ENCODE measurements at regions not wholly inside any gene's neighbourhood (a gene's known extent, or its start where the extent isn't known, plus 50 kb on each side); places are given as distances from the start of the nearest gene placed in this dataset.

GRCh38 chr1:234931404-234931973, 197.1 kb downstream of the TOMM20 start:
- no peaks in the 10 kb centered on the region for H3K9me2 ChIP-seq
- no peaks in the 10 kb centered on the region for H4K20me1 ChIP-seq (ENCODE audit: insufficient read depth)
- H3K9ac ChIP-seq = no peak overlapping the region
- no peaks in the 10 kb centered on the region for H3K79me2 ChIP-seq (ENCODE audit: insufficient read depth)
- no peak overlapping the region for H3K4me2 ChIP-seq
- H3K27me3 ChIP-seq (ENCODE audit: insufficient read depth) = no peaks in the 10 kb centered on the region
- H3K27ac ChIP-seq (ENCODE audit: low read depth in 2 of 2, low read length in 1 of 2) = no peak overlapping the region
- ChIA-PET CTCF (no interaction called here), POLR2A (no interaction called here)
- no peak overlapping the region for H3K4me3 ChIP-seq (ENCODE audit: low read depth in 2 of 2, low read length in 1 of 2)
- H2AFZ ChIP-seq (ENCODE audit: low read depth) = no peak overlapping the region
- TF ChIP-seq RCOR1 (IDR thresholded peaks at IDR 0.05; ENCODE audit: low read length) = no peak
- TF ChIP-seq TEAD4 (IDR thresholded peaks at IDR 0.05; ENCODE audit: borderline replicate concordance, insufficient read depth) = no peak
- TF ChIP-seq TCF12 (IDR thresholded peaks at IDR 0.05) = no peak
- TF ChIP-seq EZH2phosphoT487 (IDR thresholded peaks at IDR 0.05; ENCODE audit: borderline replicate concordance, low read depth) = no peak
- no peak for TF ChIP-seq GABPA (IDR thresholded peaks at IDR 0.05; ENCODE audit: low read depth)
- no peak for TF ChIP-seq RAD21 (IDR thresholded peaks at IDR 0.05; ENCODE audit: low read length)
- TF ChIP-seq YY1 (IDR thresholded peaks at IDR 0.05; ENCODE audit: low read depth) = no peak
- TF ChIP-seq, protein P1, sequence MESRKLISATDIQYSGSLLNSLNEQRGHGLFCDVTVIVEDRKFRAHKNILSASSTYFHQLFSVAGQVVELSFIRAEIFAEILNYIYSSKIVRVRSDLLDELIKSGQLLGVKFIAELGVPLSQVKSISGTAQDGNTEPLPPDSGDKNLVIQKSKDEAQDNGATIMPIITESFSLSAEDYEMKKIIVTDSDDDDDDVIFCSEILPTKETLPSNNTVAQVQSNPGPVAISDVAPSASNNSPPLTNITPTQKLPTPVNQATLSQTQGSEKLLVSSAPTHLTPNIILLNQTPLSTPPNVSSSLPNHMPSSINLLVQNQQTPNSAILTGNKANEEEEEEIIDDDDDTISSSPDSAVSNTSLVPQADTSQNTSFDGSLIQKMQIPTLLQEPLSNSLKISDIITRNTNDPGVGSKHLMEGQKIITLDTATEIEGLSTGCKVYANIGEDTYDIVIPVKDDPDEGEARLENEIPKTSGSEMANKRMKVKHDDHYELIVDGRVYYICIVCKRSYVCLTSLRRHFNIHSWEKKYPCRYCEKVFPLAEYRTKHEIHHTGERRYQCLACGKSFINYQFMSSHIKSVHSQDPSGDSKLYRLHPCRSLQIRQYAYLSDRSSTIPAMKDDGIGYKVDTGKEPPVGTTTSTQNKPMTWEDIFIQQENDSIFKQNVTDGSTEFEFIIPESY (IDR thresholded peaks at IDR 0.05; ENCODE audit: borderline replicate concordance, low read depth) = no peak
- TF ChIP-seq RFX5 (IDR thresholded peaks at IDR 0.05; ENCODE audit: low read length) = no peak
- no peak for TF ChIP-seq MEF2A (IDR thresholded peaks at IDR 0.05; ENCODE audit: borderline replicate concordance, low read depth)
- no peak for TF ChIP-seq CHD2 (IDR thresholded peaks at IDR 0.05; ENCODE audit: low read length, partially characterized antibody)
- no peak for TF ChIP-seq POLR2AphosphoS5 (IDR thresholded peaks at IDR 0.05; ENCODE audit: low read depth, low read length)
- no peak for TF ChIP-seq FOSL2 (IDR thresholded peaks at IDR 0.05; ENCODE audit: borderline replicate concordance, low read depth)
- no peak for TF ChIP-seq EP300 (IDR thresholded peaks at IDR 0.05; ENCODE audit: borderline replicate concordance in 1 of 2, low read depth in 1 of 2, low read length in 1 of 2)
- TF ChIP-seq TAF1 (IDR thresholded peaks at IDR 0.05; ENCODE audit: borderline replicate concordance, low read depth, low read length) = no peak
- H3F3A ChIP-seq (replicated peaks; ENCODE audit: insufficient read depth) = peaks cover 17% of the 10 kb centered on the region
- H3K9me3 ChIP-seq = no peaks in the 10 kb centered on the region
- no peak for DNase-seq
- no peaks in the 10 kb centered on the region for H3K36me3 ChIP-seq (replicated peaks in 1 of 2; ENCODE audit: control insufficient read depth in 1 of 2, insufficient read depth in 2 of 2, low read length in 1 of 2)
- peaks cover 7 to 12% of the 10 kb centered on the region in 2 experiments for H3K4me1 ChIP-seq (ENCODE audit: control insufficient read depth in 1 of 2, insufficient read depth in 2 of 2, low read depth in 1 of 2, low read length in 1 of 2)
- WGBS (ENCODE audit: low lambda C conversion rate) = 80% methylated on average over 3 of the region's 4 CpGs

DNA sequence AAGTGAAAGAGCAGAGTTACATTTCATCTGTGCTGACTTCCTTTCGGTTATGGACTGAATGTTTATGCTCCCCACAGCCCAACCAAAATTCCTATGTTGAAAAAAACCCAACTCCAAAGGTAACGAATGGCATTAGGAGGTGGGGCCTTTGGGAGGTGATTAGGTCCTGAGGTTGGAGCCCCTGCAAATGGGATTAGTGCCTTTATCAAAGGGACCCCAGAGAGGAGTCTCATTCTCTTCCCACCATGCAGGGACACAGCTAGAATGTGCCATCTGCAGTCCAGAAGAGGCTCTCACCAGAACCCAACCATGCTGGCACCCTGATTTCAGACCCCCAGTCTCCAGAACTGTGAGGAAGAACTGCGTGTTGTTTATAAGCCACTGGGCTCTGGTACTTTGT, 199.3 kb downstream of the TOMM20 start:
- H3F3A ChIP-seq (replicated peaks; ENCODE audit: insufficient read depth) = peaks cover 20% of the 10 kb centered on the region
- POLR2A ChIA-PET = no interaction called here
- no peak overlapping the region for H2AFZ ChIP-seq (ENCODE audit: low read depth)
- H3K36me3 ChIP-seq (replicated peaks in 1 of 2; ENCODE audit: control insufficient read depth in 1 of 2, insufficient read depth in 2 of 2, low read length in 1 of 2) = no peaks in the 10 kb centered on the region
- no peak for TF ChIP-seq MEF2A (IDR thresholded peaks at IDR 0.05; ENCODE audit: borderline replicate concordance, low read depth)
- no peak for TF ChIP-seq NRF1 (IDR thresholded peaks at IDR 0.05; ENCODE audit: low read depth, low read length)
- TF ChIP-seq SMC3 (IDR thresholded peaks at IDR 0.05; ENCODE audit: low read depth, low read length) = no peak
- TF ChIP-seq USF2 (IDR thresholded peaks at IDR 0.05; ENCODE audit: borderline replicate concordance, low read depth, low read length) = no peak
- no peak for TF ChIP-seq FOXJ3 (CRISPR knock-in tag; IDR thresholded peaks at IDR 0.05)
- no peak for TF ChIP-seq FOSL2 (IDR thresholded peaks at IDR 0.05; ENCODE audit: borderline replicate concordance, low read depth)
- no peak overlapping the region for H3K27ac ChIP-seq (ENCODE audit: low read depth in 2 of 2, low read length in 1 of 2)
- H3K9ac ChIP-seq = no peak overlapping the region
- no peak overlapping the region for H3K4me2 ChIP-seq
- H3K4me3 ChIP-seq (ENCODE audit: low read depth in 2 of 2, low read length in 1 of 2) = no peak overlapping the region
- no peaks in the 10 kb centered on the region for H3K9me2 ChIP-seq
- H3K27me3 ChIP-seq (ENCODE audit: insufficient read depth) = no peaks in the 10 kb centered on the region
- H3K4me1 ChIP-seq (ENCODE audit: control insufficient read depth in 1 of 2, insufficient read depth in 2 of 2, low read depth in 1 of 2, low read length in 1 of 2) = peaks cover 12 to 17% of the 10 kb centered on the region in 2 experiments
- no peak for DNase-seq
- H3K79me2 ChIP-seq (ENCODE audit: insufficient read depth) = no peaks in the 10 kb centered on the region
- WGBS (ENCODE audit: low lambda C conversion rate) = 93% methylated on average over 2 of the region's 3 CpGs
- no peaks in the 10 kb centered on the region for H4K20me1 ChIP-seq (ENCODE audit: insufficient read depth)
- CTCF ChIA-PET = no interaction called here
- H3K9me3 ChIP-seq = no peaks in the 10 kb centered on the region

Measured in SK-N-SH (cell line).